K562 (cell line): ENCODE measurements at regions not wholly inside any gene's neighbourhood (a gene's known extent, or its start where the extent isn't known, plus 50 kb on each side); places are given as distances from the start of the nearest gene placed in this dataset.

Experiments used
- ATAC-seq: fragments of 200-7000 bp; cut with Tn5 transposase; 3 replicates; pipeline ENCODE4 v1.9.1; 2020; ENCODE audit warnings: moderate library complexity
- BruUV-seq: library from RNA; stranded (reverse); fragments of 400-500 nt; replicated peaks from 2 replicates; lab custom pipeline; 2021; lab: Mats Ljungman, UMichigan
- CTCF ChIA-PET: fragments of 300-600 bp; formaldehyde crosslinking; extraction: SDS; loops from one replicate; lab custom pipeline; 2021; ENCODE audit warnings: low intra/inter-chr PET ratio; lab: Yijun Ruan, JAX
- POLR2A ChIA-PET: fragments of 300-600, 350-650 bp; sonication (Branson Sonifier 250); formaldehyde crosslinking; extraction: SDS; loops from one replicate; lab custom pipeline; 2021; ENCODE audit warnings: antibody characterized with exemption, inconsistent platforms; lab: Yijun Ruan, JAX
- DNase-seq, 4 experiments: peaks; one replicate each; pipeline versions ENCODE4 v3.0.0 to v3.0.0-alpha.2; 2011 to 2018; ENCODE audit warnings: low spot score in 3 of 4, mixed read lengths in 3 of 4; ENCODE audit errors: extremely low read depth in 1 of 4
- FAIRE-seq: peaks from 2 replicates; lab custom pipeline; 2011; peaks lifted over from hg19 to GRCh38; lab: Jason Lieb, UNC
- H2AFZ ChIP-seq: 2 replicates; pipeline ENCODE4 v1.6.0; 2011; ENCODE audit warnings: low read depth, low read length, control low read depth, inconsistent platforms
- H3K27ac ChIP-seq: fragments of 200-600 bp; 3 replicates; pipeline ENCODE4 v1.8.0; 2011; ENCODE audit warnings: low read depth, mild to moderate bottlenecking, control low read depth, inconsistent platforms, low read length, moderate library complexity, mixed read lengths; ENCODE audit errors: extremely low read depth
- H3K27me3 ChIP-seq, 2 experiments: fragments of 300-600 bp in 1 of 2; 2 replicates in 1 of 2; 3 replicates in 1 of 2; pipeline versions ENCODE4 v1.6.0 to v1.8.0; 2011; ENCODE audit warnings: inconsistent platforms in 2 of 2, low read length in 2 of 2, mild to moderate bottlenecking in 1 of 2, mixed read lengths in 1 of 2, moderate library complexity in 1 of 2; ENCODE audit not compliant: control insufficient read depth in 2 of 2, insufficient read depth in 2 of 2
- H3K36me3 ChIP-seq: fragments of 300-600 bp; 3 replicates; pipeline ENCODE4 v1.8.0; 2011; ENCODE audit warnings: mild to moderate bottlenecking, low read length, inconsistent platforms; ENCODE audit not compliant: control insufficient read depth, insufficient read depth
- H3K4me1 ChIP-seq, 2 experiments: fragments of 200-600 bp in 1 of 2; replicated peaks in 1 of 2; 2 replicates in 1 of 2; 3 replicates in 1 of 2; pipeline versions ENCODE4 v1.5.1 to v1.8.0; 2011; ENCODE audit warnings: inconsistent platforms in 2 of 2, low read length in 2 of 2, mild to moderate bottlenecking in 1 of 2, mixed read lengths in 1 of 2, moderate library complexity in 1 of 2; ENCODE audit not compliant: control insufficient read depth in 2 of 2, insufficient read depth in 2 of 2
- H3K4me2 ChIP-seq: 2 replicates; pipeline ENCODE4 v1.6.1; 2011; ENCODE audit warnings: low read length, control low read depth, inconsistent platforms, mixed read lengths; ENCODE audit not compliant: insufficient read depth
- H3K4me3 ChIP-seq: fragments of 200-600 bp; sonication (generic), shearing (Covaris generic); 2 replicates; pipeline ENCODE4 v1.5.1; 2016; ENCODE audit warnings: control low read depth, inconsistent platforms
- H3K79me2 ChIP-seq: fragments of 200-600 bp; 3 replicates; pipeline ENCODE4 v1.8.0; 2011; ENCODE audit warnings: low read length, inconsistent platforms; ENCODE audit not compliant: control insufficient read depth, insufficient read depth
- H3K9ac ChIP-seq, 2 experiments: 2 replicates each; pipeline versions ENCODE4 v1.6.0 to v1.6.1; 2011; ENCODE audit warnings: low read depth in 2 of 2, low read length in 2 of 2, control low read depth in 1 of 2, inconsistent platforms in 1 of 2, mild to moderate bottlenecking in 1 of 2, mixed read lengths in 1 of 2; ENCODE audit not compliant: insufficient read depth in 1 of 2
- H3K9me1 ChIP-seq: one replicate; pipeline ENCODE4 v1.6.0; 2011; ENCODE audit warnings: inconsistent platforms, mild to moderate bottlenecking, low read length, moderate library complexity; ENCODE audit not compliant: control insufficient read depth, insufficient read depth
- H3K9me3 ChIP-seq: replicated peaks from 2 replicates; pipeline ENCODE4 v1.5.1; 2011; ENCODE audit warnings: low read depth, low read length, inconsistent platforms; ENCODE audit not compliant: control insufficient read depth, insufficient read depth
- H4K20me1 ChIP-seq: replicated peaks from 2 replicates; pipeline ENCODE4 v1.6.1; 2011; ENCODE audit warnings: low read length, inconsistent platforms, mixed read lengths; ENCODE audit not compliant: control insufficient read depth, insufficient read depth
- GTF2E2 ChIP-seq: fragments of 200-800 bp; sonication (Bioruptor generic); IDR thresholded peaks from 2 replicates; pipeline ENCODE4 v1.6.1; 2016; ENCODE audit warnings: missing genetic modification characterization, missing compliant biosample characterization
- MECOM ChIP-seq: fragments of 250-450 bp; sonication (Bioruptor Pico); IDR thresholded peaks from 2 replicates; pipeline ENCODE4 v1.8.0; 2022; ENCODE audit warnings: inconsistent platforms
- MEIS2 ChIP-seq: fragments of 450-650 bp; IDR thresholded peaks from 2 replicates; pipeline ENCODE4 v1.6.1; 2014; ENCODE audit warnings: mild to moderate bottlenecking; ENCODE audit not compliant: partially characterized antibody
- RAD51 ChIP-seq: fragments of 450-650 bp; IDR thresholded peaks from 2 replicates; pipeline ENCODE4 v1.7.1; 2016; ENCODE audit warnings: low read depth, mild to moderate bottlenecking, borderline replicate concordance
- RUNX1 ChIP-seq: sonication (generic); IDR thresholded peaks from 2 replicates; pipeline ENCODE4 v1.6.1; 2016; ENCODE audit warnings: antibody characterized with exemption, low read depth
- TAF9B ChIP-seq: fragments of 450-650 bp; IDR thresholded peaks from 2 replicates; pipeline ENCODE4 v1.6.1; 2018; ENCODE audit warnings: mild to moderate bottlenecking; ENCODE audit not compliant: partially characterized antibody
- TBP ChIP-seq: optimal IDR thresholded peaks from 2 replicates; pipeline ENCODE3; 2011; ENCODE audit warnings: low read depth, low read length, improper control_type of control experiment
- TEAD4 ChIP-seq, 2 experiments: sonication (generic) in 1 of 2; formaldehyde crosslinking in 1 of 2; IDR thresholded peaks; 2 replicates each; pipeline versions ENCODE4 v1.6.1 to v1.8.0; 2012 to 2022; ENCODE audit warnings: borderline replicate concordance in 1 of 2, inconsistent platforms in 1 of 2, low read length in 1 of 2, mild to moderate bottlenecking in 1 of 2, missing genetic modification reagents in 1 of 2
- ZNF24 ChIP-seq: fragments of 450-650 bp; IDR thresholded peaks from 2 replicates; pipeline ENCODE4 v1.6.1; 2016
- ZNF384 ChIP-seq: IDR thresholded peaks from 2 replicates; pipeline ENCODE4 v1.6.1; 2012; ENCODE audit warnings: low read depth, low read length, improper control_type of control experiment
- ZNF707 ChIP-seq: fragments of 250-450 bp; sonication (Bioruptor Pico); conservative IDR thresholded peaks from 2 replicates; pipeline ENCODE4 v1.8.0; 2022; ENCODE audit warnings: inconsistent platforms, mild to moderate bottlenecking, moderate library complexity
- WGBS: fragments of 100-300 bp; shearing (Covaris generic); methylation state at CpG from one replicate; pipeline ENCODE4 v1.1.6; 2016; ENCODE audit warnings: low coverage, mixed read lengths; ENCODE audit not compliant: insufficient coverage; ENCODE audit errors: missing lambda C conversion rate; 5-methylcytosine and 5-hydroxymethylcytosine counted together
- in situ Hi-C: fragments of 300-500 bp; cut with MboI; formaldehyde crosslinking; loops from 4 replicates; pipeline ENCODE4 v1.15.0; 2018; ENCODE audit warnings: inconsistent platforms, mixed read lengths
- intact Hi-C: fragments of 100-400 bp; cut with micrococcal nuclease; formaldehyde crosslinking; loops from 2 replicates; pipeline ENCODE4 v1.14.2; 2022
- TF ChIP-seq, protein P1 (sequence below): IDR thresholded peaks from 2 replicates; pipeline ENCODE4 v1.6.1; 2011; ENCODE audit warnings: borderline replicate concordance, low read depth, mild to moderate bottlenecking, moderate library complexity, low read length; ENCODE audit not compliant: insufficient read depth, poor library complexity, severe bottlenecking
- TF ChIP-seq, protein P2 (sequence below): fragments of 450-650 bp; formaldehyde crosslinking; IDR thresholded peaks from 2 replicates; pipeline ENCODE4 v1.4.0; 2022; ENCODE audit warnings: missing genetic modification characterization

DNA sequence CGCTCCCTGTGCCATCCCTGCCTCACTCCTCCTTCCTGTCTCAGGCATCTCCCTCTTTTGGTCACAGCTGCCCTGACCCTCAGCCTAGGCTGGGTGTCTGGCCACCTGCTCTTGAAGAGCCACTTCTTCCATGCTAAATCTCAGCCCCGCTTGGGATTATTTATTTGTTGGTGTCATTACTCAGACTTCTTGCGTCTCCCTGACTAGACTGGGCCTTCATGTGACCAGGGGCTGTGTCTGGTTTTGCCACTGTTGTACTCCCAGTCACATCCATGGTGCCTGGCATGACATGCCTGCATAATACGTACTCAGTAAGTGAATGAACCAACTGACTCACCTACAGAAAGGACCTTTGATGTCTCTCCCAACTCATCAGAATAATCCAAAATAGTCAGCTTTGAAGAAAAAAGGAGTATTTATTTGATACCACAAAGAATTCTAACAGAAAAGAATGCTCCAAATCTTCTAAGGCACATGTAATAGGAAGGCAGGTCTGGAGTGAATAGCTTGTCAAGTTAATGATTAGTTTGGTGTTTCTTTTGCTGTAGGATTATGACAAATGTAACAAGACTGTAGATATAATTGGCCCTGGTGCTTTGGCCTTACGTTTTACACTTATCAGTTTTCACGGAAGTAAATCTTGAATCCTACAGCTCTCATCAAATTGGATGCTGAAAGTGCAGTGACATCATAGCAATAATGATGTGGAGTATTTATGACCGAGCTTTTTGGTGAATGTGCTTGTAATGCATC is 84.0 kb downstream of the ALOX5AP start:
- no peak for DNase-seq
- ChIA-PET CTCF (no interaction called here), POLR2A (interaction anchor here (0.8 kb wide), 1 partner anchor 893 kb away, joined by 5 read pairs; no protein-coding TSS in a partner anchor)
- peaks cover 7 to 26% of the 10 kb centered on the region in 2 experiments; a peak in 3 of 5 replicates for H3K27me3 ChIP-seq
- no peaks in the 10 kb centered on the region for H3K36me3 ChIP-seq
- H3K9ac ChIP-seq = no peak overlapping the region
- H3K9me1 ChIP-seq = no peaks in the 10 kb centered on the region
- H3K79me2 ChIP-seq = no peaks in the 10 kb centered on the region
- H3K9me3 ChIP-seq = no peaks in the 10 kb centered on the region
- FAIRE-seq = no peak
- in situ Hi-C loops = no loop called here
- BruUV-seq = no TSS peak
- no peaks in the 10 kb centered on the region for H4K20me1 ChIP-seq
- WGBS = 1% methylated on average over 5 of the region's 7 CpGs
- H3K4me2 ChIP-seq = no peak overlapping the region
- no peak for ATAC-seq
- H3K4me1 ChIP-seq = no peaks in the 10 kb centered on the region
- H3K27ac ChIP-seq = no peak overlapping the region
- no peak overlapping the region for H2AFZ ChIP-seq
- intact Hi-C loops = no loop called here
- no peak overlapping the region for H3K4me3 ChIP-seq
- no peak for TF ChIP-seq MECOM (CRISPR knock-in tag)
- no peak for TF ChIP-seq TEAD4 (IDR thresholded peaks at IDR 0.05; ENCODE audit: low read length)
- TF ChIP-seq TEAD4 (CRISPR knock-in tag; IDR thresholded peaks at IDR 0.05; ENCODE audit: borderline replicate concordance) = no peak
- TF ChIP-seq ZNF707 (CRISPR knock-in tag) = no peak
- no peak for TF ChIP-seq GTF2E2 (tag)
- TF ChIP-seq, protein P1, sequence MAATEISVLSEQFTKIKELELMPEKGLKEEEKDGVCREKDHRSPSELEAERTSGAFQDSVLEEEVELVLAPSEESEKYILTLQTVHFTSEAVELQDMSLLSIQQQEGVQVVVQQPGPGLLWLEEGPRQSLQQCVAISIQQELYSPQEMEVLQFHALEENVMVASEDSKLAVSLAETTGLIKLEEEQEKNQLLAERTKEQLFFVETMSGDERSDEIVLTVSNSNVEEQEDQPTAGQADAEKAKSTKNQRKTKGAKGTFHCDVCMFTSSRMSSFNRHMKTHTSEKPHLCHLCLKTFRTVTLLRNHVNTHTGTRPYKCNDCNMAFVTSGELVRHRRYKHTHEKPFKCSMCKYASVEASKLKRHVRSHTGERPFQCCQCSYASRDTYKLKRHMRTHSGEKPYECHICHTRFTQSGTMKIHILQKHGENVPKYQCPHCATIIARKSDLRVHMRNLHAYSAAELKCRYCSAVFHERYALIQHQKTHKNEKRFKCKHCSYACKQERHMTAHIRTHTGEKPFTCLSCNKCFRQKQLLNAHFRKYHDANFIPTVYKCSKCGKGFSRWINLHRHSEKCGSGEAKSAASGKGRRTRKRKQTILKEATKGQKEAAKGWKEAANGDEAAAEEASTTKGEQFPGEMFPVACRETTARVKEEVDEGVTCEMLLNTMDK = no peak
- TF ChIP-seq RUNX1 = no peak
- no peak for TF ChIP-seq ZNF384
- TF ChIP-seq RAD51 = no peak
- no peak for TF ChIP-seq TBP
- no peak for TF ChIP-seq TAF9B
- TF ChIP-seq, protein P2, sequence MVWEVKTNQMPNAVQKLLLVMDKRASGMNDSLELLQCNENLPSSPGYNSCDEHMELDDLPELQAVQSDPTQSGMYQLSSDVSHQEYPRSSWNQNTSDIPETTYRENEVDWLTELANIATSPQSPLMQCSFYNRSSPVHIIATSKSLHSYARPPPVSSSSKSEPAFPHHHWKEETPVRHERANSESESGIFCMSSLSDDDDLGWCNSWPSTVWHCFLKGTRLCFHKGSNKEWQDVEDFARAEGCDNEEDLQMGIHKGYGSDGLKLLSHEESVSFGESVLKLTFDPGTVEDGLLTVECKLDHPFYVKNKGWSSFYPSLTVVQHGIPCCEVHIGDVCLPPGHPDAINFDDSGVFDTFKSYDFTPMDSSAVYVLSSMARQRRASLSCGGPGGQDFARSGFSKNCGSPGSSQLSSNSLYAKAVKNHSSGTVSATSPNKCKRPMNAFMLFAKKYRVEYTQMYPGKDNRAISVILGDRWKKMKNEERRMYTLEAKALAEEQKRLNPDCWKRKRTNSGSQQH (CRISPR knock-in tag) = no peak
- TF ChIP-seq ZNF24 = no peak
- no peak for TF ChIP-seq MEIS2
